Tibial artery (tissue), 4 donors: ENCODE measurements at regions not wholly inside any gene's neighbourhood (a gene's known extent, or its start where the extent isn't known, plus 50 kb on each side); places are given as distances from the start of the nearest gene placed in this dataset.
"Not testable (repeated sequence)": the region's sequence is repeated elsewhere in the genome, so short reads cannot be mapped to it uniquely, and the experiment has no call there.

Experiments used
- DNase-seq, 2 donors: peaks; one replicate each; pipeline ENCODE4 v3.0.0-alpha.2; 2019
- H3K27ac ChIP-seq, 2 donors: fragments of 200-600 bp; sonication (generic) in 1 of 2; 1 replicate in 1 of 2; 2 replicates in 1 of 2; pipeline ENCODE4 v1.5.1; 2018 to 2019; ENCODE audit warnings: mild to moderate bottlenecking in 1 of 2
- H3K27me3 ChIP-seq, 2 donors: fragments of 200-600 bp; sonication (generic) in 1 of 2; one replicate each; pipeline versions ENCODE4 v1.5.1 to v1.6.0; 2016 to 2019
- H3K36me3 ChIP-seq, 3 donors: fragments of 200-600 bp; sonication (generic) in 2 of 3; one replicate each; pipeline ENCODE4 v1.5.1; 2016 to 2019; ENCODE audit warnings: mild to moderate bottlenecking in 2 of 3
- H3K4me1 ChIP-seq, 4 donors: fragments of 200-600 bp; sonication (generic) in 2 of 4; 1 replicate in 3 of 4; 2 replicates in 1 of 4; pipeline ENCODE4 v1.5.1; 2016 to 2019
- H3K4me3 ChIP-seq, 2 donors: fragments of 200-600 bp; sonication (generic) in 1 of 2; 1 replicate in 1 of 2; 2 replicates in 1 of 2; pipeline ENCODE4 v1.5.1; 2018 to 2019; ENCODE audit warnings: mild to moderate bottlenecking in 2 of 2
- H3K9me3 ChIP-seq, 3 donors: fragments of 200-600 bp; sonication (generic) in 1 of 3; one replicate each; pipeline ENCODE4 v1.5.1; 2016 to 2019
- intact Hi-C: fragments of 100-400 bp; cut with DNase I; formaldehyde crosslinking; loops from one replicate; pipeline ENCODE4 v1.15.0; 2023; ENCODE audit warnings: low total_unique reads
- TF ChIP-seq, protein P1 (sequence below), 2 experiments: fragments of 200-600 bp in 1 of 2; fragments of 450-650 bp in 1 of 2; IDR thresholded peaks; one replicate each; pipeline ENCODE4 v1.5.1; 2017 to 2019; ENCODE audit warnings: antibody characterized with exemption in 2 of 2, mild to moderate bottlenecking in 1 of 2, moderate library complexity in 1 of 2

- Histone ChIP-seq H3K4me3 (no peak overlapping the region), H3K27ac (no peak overlapping the region), H3K36me3 (no peaks in the 10 kb centered on the region), H3K4me1 (no peaks in the 10 kb centered on the region), H3K27me3 (no peaks in the 10 kb centered on the region), H3K9me3 (peaks cover 0 to 32% (median 26%) of the 10 kb centered on the region in 3 donors)
- TF ChIP-seq, protein P1, sequence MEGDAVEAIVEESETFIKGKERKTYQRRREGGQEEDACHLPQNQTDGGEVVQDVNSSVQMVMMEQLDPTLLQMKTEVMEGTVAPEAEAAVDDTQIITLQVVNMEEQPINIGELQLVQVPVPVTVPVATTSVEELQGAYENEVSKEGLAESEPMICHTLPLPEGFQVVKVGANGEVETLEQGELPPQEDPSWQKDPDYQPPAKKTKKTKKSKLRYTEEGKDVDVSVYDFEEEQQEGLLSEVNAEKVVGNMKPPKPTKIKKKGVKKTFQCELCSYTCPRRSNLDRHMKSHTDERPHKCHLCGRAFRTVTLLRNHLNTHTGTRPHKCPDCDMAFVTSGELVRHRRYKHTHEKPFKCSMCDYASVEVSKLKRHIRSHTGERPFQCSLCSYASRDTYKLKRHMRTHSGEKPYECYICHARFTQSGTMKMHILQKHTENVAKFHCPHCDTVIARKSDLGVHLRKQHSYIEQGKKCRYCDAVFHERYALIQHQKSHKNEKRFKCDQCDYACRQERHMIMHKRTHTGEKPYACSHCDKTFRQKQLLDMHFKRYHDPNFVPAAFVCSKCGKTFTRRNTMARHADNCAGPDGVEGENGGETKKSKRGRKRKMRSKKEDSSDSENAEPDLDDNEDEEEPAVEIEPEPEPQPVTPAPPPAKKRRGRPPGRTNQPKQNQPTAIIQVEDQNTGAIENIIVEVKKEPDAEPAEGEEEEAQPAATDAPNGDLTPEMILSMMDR (IDR thresholded peaks at IDR 0.05) = no peak
- DNase-seq = no peak
- intact Hi-C loops = no loop called here
These were observed 533.3 kb upstream of the MIS18BP1 start for GRCh38 chr14:45786266-45786665.

DNA sequence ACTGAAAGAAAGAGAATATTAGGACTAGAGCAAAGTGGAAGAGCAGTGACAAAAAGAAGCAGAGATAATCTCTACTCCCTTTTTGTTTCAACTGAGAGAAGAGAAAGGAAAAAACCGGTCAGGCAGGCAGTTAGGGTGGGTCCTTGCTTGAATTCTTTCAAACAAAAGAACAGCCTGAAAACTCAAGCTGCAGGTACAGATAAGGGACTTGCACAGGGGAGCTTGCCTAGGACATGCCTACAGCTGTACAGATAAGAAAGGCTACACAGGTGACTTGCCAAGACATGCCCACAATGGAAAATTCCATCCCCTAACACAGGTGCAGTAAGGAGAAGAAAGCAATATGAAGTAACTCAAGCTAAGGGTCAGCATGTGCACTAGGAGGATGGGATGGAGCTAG is 532.2 kb upstream of the MIS18BP1 start:
- H3K4me1 ChIP-seq = no peaks in the 10 kb centered on the region
- no peak for DNase-seq
- intact Hi-C loops = no loop called here
- H3K27ac ChIP-seq = no peak overlapping the region
- H3K36me3 ChIP-seq = no peaks in the 10 kb centered on the region
- TF ChIP-seq, protein P1 (IDR thresholded peaks at IDR 0.05) = no peak
- peaks cover 0 to 32% (median 26%) of the 10 kb centered on the region in 3 donors for H3K9me3 ChIP-seq
- no peaks in the 10 kb centered on the region for H3K27me3 ChIP-seq
- no peak overlapping the region for H3K4me3 ChIP-seq

- intact Hi-C loops = no loop called here
- TF ChIP-seq, protein P1 (IDR thresholded peaks at IDR 0.05) = no peak
These were observed 513.2 kb upstream of the MIS18BP1 start for GRCh38 chr14:45766247-45766646.

DNA sequence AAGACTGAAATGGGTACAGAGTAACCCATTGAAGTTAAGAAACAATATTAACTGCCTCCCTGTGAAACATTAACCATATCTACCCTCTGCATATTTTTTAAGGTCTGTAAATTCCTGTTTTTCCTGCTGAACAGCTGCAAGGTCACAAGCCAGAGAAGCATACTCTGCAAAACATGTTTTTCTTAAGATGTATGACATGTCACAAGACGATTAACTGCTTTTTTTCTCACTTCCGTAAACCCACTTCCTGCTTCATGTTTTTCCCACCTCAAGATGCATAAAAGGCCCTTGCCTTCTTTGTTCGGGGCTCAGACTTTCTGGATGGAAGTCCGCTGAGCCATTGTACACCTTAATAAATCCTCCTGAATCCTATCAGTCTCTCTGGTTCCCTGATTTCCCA is 504.7 kb upstream of the MIS18BP1 start:
- no peak overlapping the region for H3K4me3 ChIP-seq
- no peaks in the 10 kb centered on the region for H3K27me3 ChIP-seq
- TF ChIP-seq, protein P1 (IDR thresholded peaks at IDR 0.05) = no peak
- no peaks in the 10 kb centered on the region for H3K4me1 ChIP-seq
- DNase-seq = no peak
- intact Hi-C loops = no loop called here
- no peak overlapping the region for H3K27ac ChIP-seq
- no peaks in the 10 kb centered on the region for H3K36me3 ChIP-seq
- peaks cover 0 to 6% (median 0%) of the 10 kb centered on the region in 3 donors for H3K9me3 ChIP-seq

More at GRCh38 chr14:45766247-45766646, 513.2 kb upstream of the MIS18BP1 start:
- Histone ChIP-seq H3K9me3 (no peaks in the 10 kb centered on the region), H3K4me3 (no peak overlapping the region), H3K4me1 (no peaks in the 10 kb centered on the region), H3K27ac (no peak overlapping the region), H3K36me3 (no peaks in the 10 kb centered on the region), H3K27me3 (no peaks in the 10 kb centered on the region)
- DNase-seq = no peak

DNA sequence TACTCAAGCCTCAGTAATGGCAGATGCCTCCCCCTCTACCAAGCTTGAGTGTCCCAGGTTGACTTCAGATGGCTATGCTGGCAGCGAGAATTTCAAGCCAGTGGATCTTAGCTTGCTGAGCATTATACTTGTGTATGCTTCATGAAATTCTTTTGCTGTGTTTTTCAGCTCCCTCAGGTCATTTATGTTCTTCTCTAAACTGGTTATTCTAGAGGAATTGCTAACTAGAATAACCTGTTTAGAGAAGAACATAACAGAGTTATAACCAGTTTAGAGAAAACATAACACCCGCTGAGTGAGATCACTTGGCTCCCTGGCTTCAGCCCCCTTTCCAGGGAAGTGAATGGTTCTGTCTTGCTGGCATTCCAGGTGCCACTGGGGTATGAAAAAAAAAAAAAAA is 503.4 kb upstream of the MIS18BP1 start:
- H3K27ac ChIP-seq, H3K36me3 ChIP-seq, H3K9me3 ChIP-seq, H3K27me3 ChIP-seq, DNase-seq, intact Hi-C loops, H3K4me3 ChIP-seq, H3K4me1 ChIP-seq: not testable (repeated sequence)

GRCh38 chr14:45743884-45744283 is 490.9 kb upstream of the MIS18BP1 start:
- Histone ChIP-seq H3K36me3 (no peaks in the 10 kb centered on the region), H3K4me1 (no peaks in the 10 kb centered on the region), H3K4me3 (no peak overlapping the region), H3K27ac (no peak overlapping the region), H3K9me3 (no peaks in the 10 kb centered on the region), H3K27me3 (no peaks in the 10 kb centered on the region)
- TF ChIP-seq, protein P1 (IDR thresholded peaks at IDR 0.05) = no peak
- no peak for DNase-seq
- intact Hi-C loops = no loop called here
